ENCODE measurements at regions not wholly inside any gene's neighbourhood (a gene's known extent, or its start where the extent isn't known, plus 50 kb on each side); places are given as distances from the start of the nearest gene placed in this dataset.

DNA sequence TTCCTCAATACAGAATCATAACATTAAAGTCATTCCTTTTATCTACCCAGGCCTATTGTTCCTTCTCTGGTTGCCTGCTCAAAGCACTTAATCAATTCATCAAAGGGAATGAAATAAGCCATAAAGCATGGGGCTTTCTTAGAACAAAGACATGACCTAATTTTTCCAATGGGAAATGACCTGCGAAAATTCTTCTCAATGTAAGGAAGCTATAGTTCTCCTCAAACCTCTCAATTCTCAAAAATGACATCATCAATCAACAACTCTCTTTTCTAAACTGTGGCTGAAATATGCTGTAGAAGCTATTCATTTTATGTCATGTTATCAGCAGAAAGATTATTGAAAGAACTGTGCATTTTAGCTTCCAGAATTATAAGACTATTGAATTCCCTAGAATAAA, 116.0 kb upstream of the PTPRR start:
- H3K79me2 ChIP-seq (ENCODE audit: low read length) = no peaks in the 10 kb centered on the region
- POLR2A ChIA-PET (ENCODE audit: unreplicated experiment) = no interaction called here
- CTCF ChIA-PET = no interaction called here
- no peak overlapping the region for H2AFZ ChIP-seq (ENCODE audit: low read length)
- no TSS peak for BruUV-seq (replicated peaks)
- DNase-seq (no peak), ATAC-seq (no peak)
- H3K9me2 ChIP-seq (replicated peaks; ENCODE audit: low read length) = no peaks in the 10 kb centered on the region
- TF ChIP-seq, protein P1, sequence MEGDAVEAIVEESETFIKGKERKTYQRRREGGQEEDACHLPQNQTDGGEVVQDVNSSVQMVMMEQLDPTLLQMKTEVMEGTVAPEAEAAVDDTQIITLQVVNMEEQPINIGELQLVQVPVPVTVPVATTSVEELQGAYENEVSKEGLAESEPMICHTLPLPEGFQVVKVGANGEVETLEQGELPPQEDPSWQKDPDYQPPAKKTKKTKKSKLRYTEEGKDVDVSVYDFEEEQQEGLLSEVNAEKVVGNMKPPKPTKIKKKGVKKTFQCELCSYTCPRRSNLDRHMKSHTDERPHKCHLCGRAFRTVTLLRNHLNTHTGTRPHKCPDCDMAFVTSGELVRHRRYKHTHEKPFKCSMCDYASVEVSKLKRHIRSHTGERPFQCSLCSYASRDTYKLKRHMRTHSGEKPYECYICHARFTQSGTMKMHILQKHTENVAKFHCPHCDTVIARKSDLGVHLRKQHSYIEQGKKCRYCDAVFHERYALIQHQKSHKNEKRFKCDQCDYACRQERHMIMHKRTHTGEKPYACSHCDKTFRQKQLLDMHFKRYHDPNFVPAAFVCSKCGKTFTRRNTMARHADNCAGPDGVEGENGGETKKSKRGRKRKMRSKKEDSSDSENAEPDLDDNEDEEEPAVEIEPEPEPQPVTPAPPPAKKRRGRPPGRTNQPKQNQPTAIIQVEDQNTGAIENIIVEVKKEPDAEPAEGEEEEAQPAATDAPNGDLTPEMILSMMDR (conservative IDR thresholded peaks at IDR 0.05; ENCODE audit: low read depth, low read length) = no peak
- TF ChIP-seq EZH2 (IDR thresholded peaks at IDR 0.05; ENCODE audit: low read length, unreplicated experiment) (no peak), EZH2phosphoT487 (IDR thresholded peaks at IDR 0.05; ENCODE audit: borderline replicate concordance, low read length) (no peak)
- intact Hi-C loops (cut with micrococcal nuclease) = no loop called here
- H4K20me1 ChIP-seq (ENCODE audit: low read length) = no peaks in the 10 kb centered on the region
- H3K36me3 ChIP-seq (ENCODE audit: low read depth, low read length) = no peaks in the 10 kb centered on the region
- H3K9me3 ChIP-seq (ENCODE audit: low read length) = no peaks in the 10 kb centered on the region
- no peak overlapping the region for H3K4me2 ChIP-seq (ENCODE audit: low read length)
- no peaks in the 10 kb centered on the region for H3K27me3 ChIP-seq (ENCODE audit: low read length)
- no peaks in the 10 kb centered on the region for H3K4me1 ChIP-seq (ENCODE audit: insufficient read depth, low read length)
- no peak overlapping the region for H3K4me3 ChIP-seq (ENCODE audit: low read length)
- no peak overlapping the region for H3K27ac ChIP-seq (ENCODE audit: low read length)
- H3K9ac ChIP-seq (ENCODE audit: low read length) = no peak overlapping the region
- no peaks in the 10 kb centered on the region for H3F3A ChIP-seq (ENCODE audit: low read length, unreplicated experiment)

DNA sequence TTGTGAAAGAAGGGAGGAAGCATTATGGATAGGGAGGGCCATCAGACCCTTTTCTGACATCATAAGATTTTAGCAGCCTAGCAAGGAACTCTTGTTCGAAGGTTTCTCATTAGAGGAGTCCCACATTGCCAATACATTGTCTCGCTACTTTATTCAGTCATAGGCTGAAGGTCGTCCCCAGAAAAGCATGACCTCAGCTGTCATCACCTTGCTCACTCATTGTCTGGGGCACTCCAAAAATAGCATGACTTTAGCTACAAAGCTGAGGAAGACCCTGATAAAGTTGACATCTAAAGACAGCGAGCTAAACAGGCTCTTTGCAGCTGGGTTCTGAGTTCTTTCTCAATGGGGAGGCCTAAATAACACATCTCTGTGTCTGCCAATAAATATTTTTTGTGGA, 112.4 kb upstream of the PTPRR start:
- CTCF ChIA-PET = no interaction called here
- intact Hi-C loops (cut with micrococcal nuclease) = no loop called here
- Histone ChIP-seq H3K9me3 (ENCODE audit: low read length) (no peaks in the 10 kb centered on the region), H3K9ac (ENCODE audit: low read length) (no peak overlapping the region), H3K4me2 (ENCODE audit: low read length) (no peak overlapping the region), H3K36me3 (ENCODE audit: low read depth, low read length) (no peaks in the 10 kb centered on the region), H3K27me3 (ENCODE audit: low read length) (no peaks in the 10 kb centered on the region), H3K79me2 (ENCODE audit: low read length) (no peaks in the 10 kb centered on the region), H2AFZ (ENCODE audit: low read length) (no peak overlapping the region), H4K20me1 (ENCODE audit: low read length) (no peaks in the 10 kb centered on the region), H3K4me1 (ENCODE audit: insufficient read depth, low read length) (no peaks in the 10 kb centered on the region), H3K27ac (ENCODE audit: low read length) (no peak overlapping the region), H3K4me3 (ENCODE audit: low read length) (no peak overlapping the region), H3F3A (ENCODE audit: low read length, unreplicated experiment) (no peaks in the 10 kb centered on the region), H3K9me2 (replicated peaks; ENCODE audit: low read length) (0 out of 2 replicates have a peak, but pooled peaks cover 4% of the 10 kb centered on the region)
- no peak for TF ChIP-seq EZH2phosphoT487 (IDR thresholded peaks at IDR 0.05; ENCODE audit: borderline replicate concordance, low read length)
- no peak for TF ChIP-seq EZH2 (IDR thresholded peaks at IDR 0.05; ENCODE audit: low read length, unreplicated experiment)
- TF ChIP-seq, protein P1 (conservative IDR thresholded peaks at IDR 0.05; ENCODE audit: low read depth, low read length) = no peak
- DNase-seq (no peak), ATAC-seq (no peak)
- BruUV-seq (replicated peaks) = no TSS peak
- POLR2A ChIA-PET (ENCODE audit: unreplicated experiment) = no interaction called here

DNA sequence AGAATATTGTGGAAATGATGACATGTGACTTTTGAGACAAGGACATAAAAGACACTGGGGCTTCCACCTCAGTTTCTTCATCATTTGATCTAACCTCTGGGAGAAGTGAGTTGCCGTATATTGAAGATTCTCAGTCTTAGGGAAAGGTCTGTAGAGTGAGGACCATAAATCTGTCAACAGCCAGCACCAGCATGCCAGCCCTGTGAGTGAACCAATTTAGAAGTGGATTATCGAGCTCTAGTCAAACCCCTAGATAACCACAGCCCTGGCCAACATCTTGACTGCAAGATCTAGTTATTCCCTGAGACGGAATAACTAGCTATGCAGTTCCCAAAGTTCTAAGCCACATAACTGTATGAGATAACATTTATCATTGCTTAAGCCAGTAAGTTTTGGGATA, 108.8 kb upstream of the PTPRR start:
- intact Hi-C loops (cut with micrococcal nuclease) = no loop called here
- CTCF ChIA-PET = no interaction called here

More for the DNA sequence above, 108.8 kb upstream of the PTPRR start:
- Histone ChIP-seq H3K9me3 (ENCODE audit: low read length) (no peaks in the 10 kb centered on the region), H3K9me2 (replicated peaks; ENCODE audit: low read length) (0 out of 2 replicates have a peak, but pooled peaks cover 4% of the 10 kb centered on the region), H3K27me3 (ENCODE audit: low read length) (no peaks in the 10 kb centered on the region), H3K4me1 (ENCODE audit: insufficient read depth, low read length) (no peaks in the 10 kb centered on the region; the same call in 1 of the 2 replicates), H3K27ac (ENCODE audit: low read length) (no peak overlapping the region), H3K36me3 (ENCODE audit: low read depth, low read length) (no peaks in the 10 kb centered on the region), H3F3A (ENCODE audit: low read length, unreplicated experiment) (no peaks in the 10 kb centered on the region), H2AFZ (ENCODE audit: low read length) (no peak overlapping the region), H3K4me2 (ENCODE audit: low read length) (no peak overlapping the region), H3K4me3 (ENCODE audit: low read length) (no peak overlapping the region), H4K20me1 (ENCODE audit: low read length) (no peaks in the 10 kb centered on the region), H3K79me2 (ENCODE audit: low read length) (no peaks in the 10 kb centered on the region), H3K9ac (ENCODE audit: low read length) (no peak overlapping the region)
- POLR2A ChIA-PET (ENCODE audit: unreplicated experiment) = no interaction called here
- DNase-seq (no peak), ATAC-seq (no peak)
- BruUV-seq (replicated peaks) = no TSS peak
- TF ChIP-seq, protein P1 (conservative IDR thresholded peaks at IDR 0.05; ENCODE audit: low read depth, low read length) = no peak
- TF ChIP-seq EZH2phosphoT487 (IDR thresholded peaks at IDR 0.05; ENCODE audit: borderline replicate concordance, low read length) (no peak), EZH2 (IDR thresholded peaks at IDR 0.05; ENCODE audit: low read length, unreplicated experiment) (no peak)

All from PC-3 (cell line).